ENCODE measurements at regions not wholly inside any gene's neighbourhood (a gene's known extent, or its start where the extent isn't known, plus 50 kb on each side); places are given as distances from the start of the nearest gene placed in this dataset.

DNA sequence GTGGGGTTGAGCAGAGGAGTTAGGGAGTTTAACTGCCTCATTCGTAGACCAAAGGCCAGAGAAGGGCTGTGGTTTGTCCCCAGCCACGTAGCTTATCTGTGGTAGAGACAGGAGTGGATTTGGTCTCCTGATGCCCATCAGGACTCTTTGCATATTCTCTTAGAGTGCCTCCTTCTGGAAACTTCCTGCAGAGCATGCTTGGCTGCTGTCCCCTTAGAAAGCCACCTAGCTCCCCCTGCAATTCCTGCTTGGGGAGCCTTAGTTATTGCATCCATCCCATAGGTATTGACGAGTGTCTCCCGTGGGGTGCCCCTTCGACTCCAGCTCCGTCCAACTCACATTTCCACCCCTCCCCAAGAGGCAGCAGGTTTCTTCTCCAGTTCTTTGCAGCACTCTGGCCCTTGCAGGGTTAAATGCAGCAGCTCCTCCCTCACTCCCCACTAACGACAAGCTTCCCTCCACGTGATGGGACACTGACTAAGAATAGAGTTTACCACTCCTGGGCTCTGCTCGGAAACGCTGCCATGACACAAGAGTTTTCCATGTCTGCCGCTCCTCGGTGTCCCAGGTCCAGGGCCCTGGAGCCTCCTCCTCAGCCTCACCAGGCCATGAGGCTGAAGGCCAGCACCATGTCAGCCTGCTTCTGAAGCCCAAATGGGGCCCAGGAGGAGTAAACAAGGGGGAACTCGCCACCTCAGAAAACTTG, 147.8 kb upstream of the UNC5B start:
- H3K27me3 ChIP-seq (ENCODE audit: insufficient read depth, low read length, poor library complexity): no peaks in the 10 kb centered on the region
- no peak overlapping the region for H3K27ac ChIP-seq (ENCODE audit: low read depth, low read length)
- no peak overlapping the region for H2BK15ac ChIP-seq (replicated peaks; ENCODE audit: low read depth)
- no peaks in the 10 kb centered on the region for H3K36me3 ChIP-seq (ENCODE audit: control insufficient read depth, insufficient read depth, low read length)
- H3K56ac ChIP-seq (ENCODE audit: low read length): no peak overlapping the region
- H3K4me2 ChIP-seq (ENCODE audit: low read length): no peak overlapping the region
- no peak overlapping the region for H3K23ac ChIP-seq (ENCODE audit: low read length)
- H3K4me1 ChIP-seq (ENCODE audit: control insufficient read depth, low read depth, low read length): no peaks in the 10 kb centered on the region
- H4K8ac ChIP-seq (ENCODE audit: low read depth, low read length): no peak overlapping the region
- no peak overlapping the region for H2BK5ac ChIP-seq (ENCODE audit: low read length)
- H3K9ac ChIP-seq (ENCODE audit: low read length): no peak overlapping the region
- H3K4ac ChIP-seq (ENCODE audit: low read depth, low read length): no peak overlapping the region
- H3K79me2 ChIP-seq (ENCODE audit: control insufficient read depth, insufficient read depth, low read length): no peaks in the 10 kb centered on the region
- WGBS (ENCODE audit: extremely low coverage, insufficient coverage, low lambda C conversion rate): no CpG with 5 or more reads among the region's 13 CpGs
- H4K5ac ChIP-seq (ENCODE audit: low read length): no peak overlapping the region
- DNase-seq: peak; percentile 34
- no peak overlapping the region for H2BK120ac ChIP-seq (ENCODE audit: low read depth, low read length)
- no peak overlapping the region for H3K4me3 ChIP-seq (ENCODE audit: low read length)
- H3K79me1 ChIP-seq (ENCODE audit: low read length): no peaks in the 10 kb centered on the region
- H3K18ac ChIP-seq (ENCODE audit: low read length): no peak overlapping the region
- no peak overlapping the region for H2AK5ac ChIP-seq (ENCODE audit: low read length)

DNA sequence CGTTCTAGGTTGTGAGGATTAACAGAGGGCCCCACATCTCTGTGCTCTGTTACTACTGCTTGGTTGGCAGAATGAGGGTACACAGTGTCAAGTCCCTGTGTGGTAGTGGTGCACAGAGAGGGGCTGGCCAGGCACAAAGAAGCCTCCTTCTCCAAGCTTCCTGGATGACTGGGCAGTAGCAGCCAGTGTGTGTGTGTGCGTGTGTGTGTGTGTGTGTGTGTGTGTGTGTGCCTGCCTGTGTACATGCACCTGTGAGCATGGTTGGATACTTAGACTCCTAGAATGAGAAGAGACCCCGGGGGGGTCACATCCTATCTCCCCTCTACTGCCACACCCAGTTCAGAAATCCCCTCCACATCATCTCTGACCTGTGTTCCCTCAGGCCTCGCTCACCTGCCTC, 146.7 kb upstream of the UNC5B start:
- no peak overlapping the region for H2BK5ac ChIP-seq (ENCODE audit: low read length)
- no peak overlapping the region for H3K4ac ChIP-seq (ENCODE audit: low read depth, low read length)
- H4K5ac ChIP-seq (ENCODE audit: low read length): no peak overlapping the region
- no peak overlapping the region for H3K23ac ChIP-seq (ENCODE audit: low read length)
- no peaks in the 10 kb centered on the region for H3K4me1 ChIP-seq (ENCODE audit: control insufficient read depth, low read depth, low read length)
- no peak overlapping the region for H3K27ac ChIP-seq (ENCODE audit: low read depth, low read length)
- no peak for DNase-seq
- H3K56ac ChIP-seq (ENCODE audit: low read length): no peak overlapping the region
- no peak overlapping the region for H3K4me2 ChIP-seq (ENCODE audit: low read length)
- H3K18ac ChIP-seq (ENCODE audit: low read length): no peak overlapping the region
- no peak overlapping the region for H2BK120ac ChIP-seq (ENCODE audit: low read depth, low read length)
- H2BK15ac ChIP-seq (replicated peaks; ENCODE audit: low read depth): no peak overlapping the region
- no peaks in the 10 kb centered on the region for H3K79me1 ChIP-seq (ENCODE audit: low read length)
- no peaks in the 10 kb centered on the region for H3K36me3 ChIP-seq (ENCODE audit: control insufficient read depth, insufficient read depth, low read length)
- no peaks in the 10 kb centered on the region for H3K27me3 ChIP-seq (ENCODE audit: insufficient read depth, low read length, poor library complexity)
- H3K9ac ChIP-seq (ENCODE audit: low read length): no peak overlapping the region
- no peak overlapping the region for H2AK5ac ChIP-seq (ENCODE audit: low read length)
- WGBS (ENCODE audit: extremely low coverage, insufficient coverage, low lambda C conversion rate): no CpG with 5 or more reads among the region's 4 CpGs
- no peak overlapping the region for H4K8ac ChIP-seq (ENCODE audit: low read depth, low read length)
- H3K4me3 ChIP-seq (ENCODE audit: low read length): no peak overlapping the region
- H3K79me2 ChIP-seq (ENCODE audit: control insufficient read depth, insufficient read depth, low read length): no peaks in the 10 kb centered on the region

DNA sequence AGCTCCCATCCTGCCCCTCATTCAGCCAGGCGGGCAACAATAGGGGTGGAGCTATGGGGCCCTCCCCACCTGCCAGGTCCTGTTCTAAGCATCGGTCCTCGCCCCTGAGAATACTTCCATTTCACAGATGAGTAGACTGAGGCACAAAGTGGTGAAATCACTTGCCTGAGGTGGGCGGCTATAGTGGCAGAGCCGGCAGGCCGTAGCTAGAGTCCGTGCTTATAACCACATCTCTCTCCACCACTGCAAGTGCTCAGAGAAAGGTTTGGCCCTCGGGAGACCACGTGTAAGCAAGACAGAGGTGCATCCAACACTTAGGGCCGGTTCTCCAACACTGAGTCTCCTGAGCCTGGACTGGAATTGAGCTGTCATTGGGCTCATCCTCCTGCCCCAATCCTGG, 145.8 kb upstream of the UNC5B start:
- H3K4me1 ChIP-seq (ENCODE audit: control insufficient read depth, low read depth, low read length): no peaks in the 10 kb centered on the region
- H2BK120ac ChIP-seq (ENCODE audit: low read depth, low read length): no peak overlapping the region
- H3K9ac ChIP-seq (ENCODE audit: low read length): no peak overlapping the region
- no peaks in the 10 kb centered on the region for H3K79me2 ChIP-seq (ENCODE audit: control insufficient read depth, insufficient read depth, low read length)
- H4K5ac ChIP-seq (ENCODE audit: low read length): no peak overlapping the region
- H3K56ac ChIP-seq (ENCODE audit: low read length): peak overlapping the region; percentile 28
- no peaks in the 10 kb centered on the region for H3K79me1 ChIP-seq (ENCODE audit: low read length)
- no peaks in the 10 kb centered on the region for H3K27me3 ChIP-seq (ENCODE audit: insufficient read depth, low read length, poor library complexity)
- no peak overlapping the region for H2BK5ac ChIP-seq (ENCODE audit: low read length)
- H3K4ac ChIP-seq (ENCODE audit: low read depth, low read length): no peak overlapping the region
- H2BK15ac ChIP-seq (replicated peaks; ENCODE audit: low read depth): no peak overlapping the region
- no peak overlapping the region for H3K27ac ChIP-seq (ENCODE audit: low read depth, low read length)
- H3K23ac ChIP-seq (ENCODE audit: low read length): no peak overlapping the region
- no peaks in the 10 kb centered on the region for H3K36me3 ChIP-seq (ENCODE audit: control insufficient read depth, insufficient read depth, low read length)
- H3K4me3 ChIP-seq (ENCODE audit: low read length): no peak overlapping the region
- no peak overlapping the region for H3K18ac ChIP-seq (ENCODE audit: low read length)
- no peak overlapping the region for H4K8ac ChIP-seq (ENCODE audit: low read depth, low read length)
- H2AK5ac ChIP-seq (ENCODE audit: low read length): no peak overlapping the region
- no peak for DNase-seq
- WGBS (ENCODE audit: extremely low coverage, insufficient coverage, low lambda C conversion rate): no CpG with 5 or more reads among the region's 10 CpGs
- H3K4me2 ChIP-seq (ENCODE audit: low read length): no peak overlapping the region

DNA sequence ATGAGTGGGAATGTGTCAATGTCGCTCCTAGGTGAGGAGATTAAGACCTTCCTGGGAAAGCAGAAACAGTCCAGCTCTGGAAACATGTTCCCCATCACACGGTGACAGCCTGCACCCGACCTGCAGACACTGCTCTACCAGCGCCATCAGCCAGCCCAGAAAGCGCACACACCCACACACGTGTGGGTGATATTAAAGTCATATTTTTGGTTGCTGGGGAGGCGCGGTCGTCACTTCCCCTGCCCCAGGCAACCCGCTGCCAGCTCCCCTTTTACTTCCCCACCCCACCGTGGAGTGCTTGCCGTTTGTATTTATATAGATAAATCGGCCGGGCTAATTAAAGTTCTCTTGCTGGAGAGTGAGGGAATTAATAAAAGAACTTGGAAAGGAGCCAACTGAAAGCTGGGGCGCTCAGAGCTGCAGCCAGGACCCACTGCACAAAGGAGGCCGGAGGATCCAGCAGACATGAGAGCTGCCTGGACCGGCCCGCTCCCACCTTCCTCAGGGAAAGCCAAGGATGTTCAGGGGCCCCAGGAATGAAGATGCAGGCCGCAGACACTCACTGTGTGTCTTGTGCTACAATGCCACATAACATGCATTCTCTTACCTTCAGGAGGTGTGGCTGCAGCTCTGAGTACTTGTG, 145.2 kb upstream of the UNC5B start:
- H3K4me2 ChIP-seq (ENCODE audit: low read length): no peak overlapping the region
- H3K9ac ChIP-seq (ENCODE audit: low read length): no peak overlapping the region
- H3K36me3 ChIP-seq (ENCODE audit: control insufficient read depth, insufficient read depth, low read length): no peaks in the 10 kb centered on the region
- H3K18ac ChIP-seq (ENCODE audit: low read length): no peak overlapping the region
- H2BK120ac ChIP-seq (ENCODE audit: low read depth, low read length): no peak overlapping the region
- no peaks in the 10 kb centered on the region for H3K27me3 ChIP-seq (ENCODE audit: insufficient read depth, low read length, poor library complexity)
- H2AK5ac ChIP-seq (ENCODE audit: low read length): no peak overlapping the region
- H3K79me2 ChIP-seq (ENCODE audit: control insufficient read depth, insufficient read depth, low read length): no peaks in the 10 kb centered on the region
- no peak overlapping the region for H3K27ac ChIP-seq (ENCODE audit: low read depth, low read length)
- no peak overlapping the region for H3K23ac ChIP-seq (ENCODE audit: low read length)
- H3K4ac ChIP-seq (ENCODE audit: low read depth, low read length): no peak overlapping the region
- no peak overlapping the region for H2BK15ac ChIP-seq (replicated peaks; ENCODE audit: low read depth)
- H4K5ac ChIP-seq (ENCODE audit: low read length): no peak overlapping the region
- no peak overlapping the region for H4K8ac ChIP-seq (ENCODE audit: low read depth, low read length)
- H3K4me3 ChIP-seq (ENCODE audit: low read length): no peak overlapping the region
- H3K56ac ChIP-seq (ENCODE audit: low read length): peak overlapping the region; percentile 28
- no CpG with 5 or more reads among the region's 19 CpGs for WGBS (ENCODE audit: extremely low coverage, insufficient coverage, low lambda C conversion rate)
- H3K4me1 ChIP-seq (ENCODE audit: control insufficient read depth, low read depth, low read length): no peaks in the 10 kb centered on the region
- H3K79me1 ChIP-seq (ENCODE audit: low read length): no peaks in the 10 kb centered on the region
- no peak for DNase-seq
- H2BK5ac ChIP-seq (ENCODE audit: low read length): no peak overlapping the region

DNA sequence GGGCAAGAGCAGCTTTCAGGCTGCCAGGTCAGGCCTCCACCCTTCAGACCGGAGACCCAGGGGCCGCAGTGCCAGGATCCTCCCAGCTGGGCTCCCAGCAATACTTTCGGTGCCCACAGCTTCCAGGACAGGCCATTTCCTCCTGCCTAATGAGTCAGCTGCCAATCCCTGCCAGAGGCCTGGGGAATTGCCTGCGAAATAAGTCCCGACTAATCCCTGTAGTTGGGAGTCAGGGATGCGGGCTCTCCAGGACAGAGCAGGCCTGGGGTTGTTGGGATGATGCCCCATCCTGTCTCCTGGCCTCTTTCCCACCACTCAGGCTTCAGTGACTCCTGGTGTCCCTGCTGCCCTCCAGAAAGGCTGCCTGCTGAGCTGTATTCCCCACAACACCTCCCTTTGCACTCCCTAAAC, 143.5 kb upstream of the UNC5B start:
- Histone ChIP-seq H4K8ac (ENCODE audit: low read depth, low read length) (no peak overlapping the region), H3K23ac (ENCODE audit: low read length) (no peak overlapping the region), H3K79me2 (ENCODE audit: control insufficient read depth, insufficient read depth, low read length) (no peaks in the 10 kb centered on the region), H3K27me3 (ENCODE audit: insufficient read depth, low read length, poor library complexity) (no peaks in the 10 kb centered on the region), H3K4me3 (ENCODE audit: low read length) (no peak overlapping the region), H2BK5ac (ENCODE audit: low read length) (no peak overlapping the region), H3K4me1 (ENCODE audit: control insufficient read depth, low read depth, low read length) (no peaks in the 10 kb centered on the region), H3K18ac (ENCODE audit: low read length) (no peak overlapping the region), H4K5ac (ENCODE audit: low read length) (no peak overlapping the region), H3K27ac (ENCODE audit: low read depth, low read length) (no peak overlapping the region), H3K4me2 (ENCODE audit: low read length) (no peak overlapping the region), H3K9ac (ENCODE audit: low read length) (no peak overlapping the region), H2BK15ac (replicated peaks; ENCODE audit: low read depth) (no peak overlapping the region), H2AK5ac (ENCODE audit: low read length) (no peak overlapping the region), H3K36me3 (ENCODE audit: control insufficient read depth, insufficient read depth, low read length) (no peaks in the 10 kb centered on the region), H3K79me1 (ENCODE audit: low read length) (no peaks in the 10 kb centered on the region), H2BK120ac (ENCODE audit: low read depth, low read length) (no peak overlapping the region), H3K4ac (ENCODE audit: low read depth, low read length) (no peak overlapping the region), H3K56ac (ENCODE audit: low read length) (no peak overlapping the region)
- DNase-seq: peak; percentile 13
- no CpG with 5 or more reads among the region's 6 CpGs for WGBS (ENCODE audit: extremely low coverage, insufficient coverage, low lambda C conversion rate)
